SU-DHL-6 (cell line): ENCODE measurements at regions not wholly inside any gene's neighbourhood (a gene's known extent, or its start where the extent isn't known, plus 50 kb on each side); places are given as distances from the start of the nearest gene placed in this dataset.

Source experiments
- H2AFZ ChIP-seq: fragments of 200-600 bp; sonication (generic); 2 replicates; pipeline ENCODE4 v1.6.1; 2014; ENCODE audit warnings: low read depth, mild to moderate bottlenecking, moderate library complexity, mixed read lengths, antibody characterized with exemption, low read length; ENCODE audit not compliant: severe bottlenecking
- H3F3A ChIP-seq: fragments of 200-600 bp; shearing (Covaris generic); 2 replicates; pipeline ENCODE4 v1.6.0; 2016; ENCODE audit warnings: antibody characterized with exemption, mild to moderate bottlenecking; ENCODE audit not compliant: insufficient read depth
- H3K27ac ChIP-seq: fragments of 200-600 bp; sonication (generic); 2 replicates; pipeline ENCODE4 v1.5.1; 2016; ENCODE audit warnings: low read depth, mild to moderate bottlenecking, low read length, moderate library complexity, mixed read lengths
- H3K27me3 ChIP-seq: fragments of 200-600 bp; sonication (generic), shearing (Covaris generic); 2 replicates; pipeline ENCODE4 v1.6.0; 2014; ENCODE audit warnings: mild to moderate bottlenecking, low read length
- H3K36me3 ChIP-seq: fragments of 200-600 bp; sonication (generic); 2 replicates; pipeline ENCODE4 v1.6.1; 2014; ENCODE audit warnings: mild to moderate bottlenecking, low read length, mixed read lengths
- H3K4me2 ChIP-seq: fragments of 300-600, 200-600 bp; shearing (Covaris generic), sonication (generic); 2 replicates; pipeline ENCODE4 v1.6.0; 2014; ENCODE audit warnings: low read length, low read depth, mild to moderate bottlenecking; ENCODE audit not compliant: poor library complexity, severe bottlenecking
- H3K4me3 ChIP-seq: fragments of 200-600 bp; sonication (generic); 2 replicates; pipeline ENCODE4 v1.5.1; 2014; ENCODE audit warnings: antibody characterized with exemption, low read length, mild to moderate bottlenecking, mixed read lengths; ENCODE audit not compliant: insufficient read depth, poor library complexity, severe bottlenecking
- H3K79me2 ChIP-seq: fragments of 200-600 bp; sonication (generic); 2 replicates; pipeline ENCODE4 v1.6.1; 2014; ENCODE audit warnings: mild to moderate bottlenecking, low read length, moderate library complexity; ENCODE audit not compliant: insufficient read depth
- H3K9ac ChIP-seq: fragments of 200-600 bp; sonication (generic); 2 replicates; pipeline ENCODE4 v1.7.0; 2014; ENCODE audit warnings: mild to moderate bottlenecking, low read length
- H3K9me2 ChIP-seq: fragments of 200-600 bp; sonication (generic); replicated peaks from 2 replicates; pipeline ENCODE4 v1.6.1; 2014; ENCODE audit warnings: low read length; ENCODE audit not compliant: insufficient read depth
- H3K9me3 ChIP-seq: fragments of 200-600 bp; sonication (generic); 2 replicates; pipeline ENCODE4 v1.6.1; 2014; ENCODE audit warnings: low read length, mixed read lengths; ENCODE audit not compliant: insufficient read depth
- H4K20me1 ChIP-seq: fragments of 200-600 bp; sonication (generic); 2 replicates; pipeline ENCODE4 v1.6.1; 2014; ENCODE audit warnings: low read depth, mild to moderate bottlenecking, antibody characterized with exemption, low read length, moderate library complexity, mixed read lengths
- EZH2phosphoT487 ChIP-seq: fragments of 200-600 bp; sonication (generic), shearing (Covaris generic); conservative IDR thresholded peaks from 2 replicates; pipeline ENCODE4 v1.6.1; 2018; ENCODE audit warnings: mild to moderate bottlenecking, antibody characterized with exemption, low read length, moderate library complexity, mixed read lengths
- TF ChIP-seq, protein P1 (sequence below): fragments of 200-600 bp; sonication (generic); IDR thresholded peaks from one replicate; pipeline ENCODE4 v1.5.1; 2017; ENCODE audit warnings: antibody characterized with exemption, mild to moderate bottlenecking, low read length, moderate library complexity; ENCODE audit not compliant: insufficient read depth, poor library complexity, severe bottlenecking

DNA sequence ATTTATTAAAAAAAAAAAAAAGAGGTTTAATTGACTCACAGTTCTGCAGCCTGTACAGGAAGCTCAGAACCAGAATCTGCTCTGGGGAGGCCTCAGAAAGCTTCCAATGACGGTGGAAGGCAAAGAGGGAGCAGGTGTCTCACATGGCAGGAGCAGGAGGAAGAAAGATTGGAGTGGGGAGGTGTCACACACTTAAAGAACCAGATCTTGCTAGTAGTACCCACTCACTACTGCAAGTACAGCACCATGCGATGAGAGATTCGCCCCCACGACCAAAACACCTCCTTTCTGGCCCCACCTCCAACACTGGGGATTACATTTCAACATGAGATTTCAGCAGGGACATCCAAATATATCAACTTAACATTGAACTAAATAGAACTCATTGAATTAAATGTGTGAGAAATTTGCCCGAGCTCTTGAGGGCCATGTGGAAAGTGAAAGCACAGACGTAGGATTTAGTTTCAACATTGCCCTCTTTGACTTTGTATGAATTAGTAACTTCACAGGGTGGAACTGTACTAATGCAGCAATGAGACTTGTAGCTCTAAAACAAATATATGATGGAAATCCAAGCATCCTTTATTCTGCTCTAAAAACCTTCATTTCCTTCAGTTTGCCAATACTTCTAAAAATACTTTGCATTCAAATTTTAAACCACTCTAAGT is 628.2 kb downstream of the FAM181B start:
- H3K9ac ChIP-seq: no peak overlapping the region
- no peak overlapping the region for H3K4me3 ChIP-seq
- H3F3A ChIP-seq: no peaks in the 10 kb centered on the region
- H3K9me2 ChIP-seq: no peaks in the 10 kb centered on the region
- no peak overlapping the region for H2AFZ ChIP-seq
- no peaks in the 10 kb centered on the region for H3K27me3 ChIP-seq
- H4K20me1 ChIP-seq: no peaks in the 10 kb centered on the region
- H3K9me3 ChIP-seq: no peaks in the 10 kb centered on the region
- TF ChIP-seq, protein P1, sequence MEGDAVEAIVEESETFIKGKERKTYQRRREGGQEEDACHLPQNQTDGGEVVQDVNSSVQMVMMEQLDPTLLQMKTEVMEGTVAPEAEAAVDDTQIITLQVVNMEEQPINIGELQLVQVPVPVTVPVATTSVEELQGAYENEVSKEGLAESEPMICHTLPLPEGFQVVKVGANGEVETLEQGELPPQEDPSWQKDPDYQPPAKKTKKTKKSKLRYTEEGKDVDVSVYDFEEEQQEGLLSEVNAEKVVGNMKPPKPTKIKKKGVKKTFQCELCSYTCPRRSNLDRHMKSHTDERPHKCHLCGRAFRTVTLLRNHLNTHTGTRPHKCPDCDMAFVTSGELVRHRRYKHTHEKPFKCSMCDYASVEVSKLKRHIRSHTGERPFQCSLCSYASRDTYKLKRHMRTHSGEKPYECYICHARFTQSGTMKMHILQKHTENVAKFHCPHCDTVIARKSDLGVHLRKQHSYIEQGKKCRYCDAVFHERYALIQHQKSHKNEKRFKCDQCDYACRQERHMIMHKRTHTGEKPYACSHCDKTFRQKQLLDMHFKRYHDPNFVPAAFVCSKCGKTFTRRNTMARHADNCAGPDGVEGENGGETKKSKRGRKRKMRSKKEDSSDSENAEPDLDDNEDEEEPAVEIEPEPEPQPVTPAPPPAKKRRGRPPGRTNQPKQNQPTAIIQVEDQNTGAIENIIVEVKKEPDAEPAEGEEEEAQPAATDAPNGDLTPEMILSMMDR: no peak
- no peak for TF ChIP-seq EZH2phosphoT487
- H3K4me2 ChIP-seq: peak overlapping the region; percentile 5
- H3K79me2 ChIP-seq: no peaks in the 10 kb centered on the region
- no peaks in the 10 kb centered on the region for H3K36me3 ChIP-seq
- no peak overlapping the region for H3K27ac ChIP-seq

DNA sequence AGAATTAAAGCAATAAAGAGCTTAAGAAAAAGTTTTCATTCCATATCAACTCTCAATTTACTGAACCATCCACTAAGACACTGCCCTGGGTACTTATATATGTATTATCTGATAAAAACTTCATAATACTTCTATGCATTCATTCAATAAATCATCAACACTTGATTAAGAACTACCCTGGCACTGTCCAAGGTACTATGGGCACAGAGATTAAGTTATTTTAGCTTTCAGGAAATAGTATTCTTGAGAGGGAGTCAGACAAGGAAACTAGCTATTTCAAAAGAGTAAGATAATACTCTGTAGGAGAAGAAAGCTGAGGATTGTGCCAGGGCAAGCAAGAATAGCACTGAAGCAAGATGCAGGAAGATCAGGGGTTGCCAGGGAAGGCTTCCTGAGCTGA is 640.8 kb downstream of the FAM181B start:
- Histone ChIP-seq H3K9me2 (no peaks in the 10 kb centered on the region), H2AFZ (no peak overlapping the region), H3K9me3 (no peaks in the 10 kb centered on the region), H3K27me3 (no peaks in the 10 kb centered on the region), H3K27ac (no peak overlapping the region), H4K20me1 (no peaks in the 10 kb centered on the region), H3K9ac (no peak overlapping the region), H3K36me3 (no peaks in the 10 kb centered on the region), H3K79me2 (no peaks in the 10 kb centered on the region), H3K4me2 (no peak overlapping the region), H3F3A (no peaks in the 10 kb centered on the region), H3K4me3 (no peak overlapping the region)
- TF ChIP-seq, protein P1: no peak
- no peak for TF ChIP-seq EZH2phosphoT487

DNA sequence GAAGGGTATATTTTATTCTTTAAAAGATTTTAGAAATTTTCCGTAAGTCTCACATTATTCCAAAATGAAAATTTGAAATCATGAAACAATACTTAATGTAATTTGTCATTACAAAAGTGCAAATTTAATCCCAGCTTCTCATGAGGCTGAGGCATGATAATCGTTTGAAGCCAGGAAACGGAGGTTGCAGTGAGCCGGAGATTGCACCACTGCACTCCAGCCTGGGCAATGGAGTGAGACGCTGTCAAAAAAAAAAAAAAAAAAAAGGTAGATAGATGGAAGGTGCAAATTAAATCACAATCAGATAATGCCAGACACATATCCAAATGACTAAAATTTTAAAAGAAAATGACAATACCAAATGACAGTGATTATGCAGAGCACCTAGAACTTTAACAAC is 644.2 kb downstream of the FAM181B start:
- H2AFZ ChIP-seq: no peak overlapping the region
- no peaks in the 10 kb centered on the region for H3K9me3 ChIP-seq
- H3K79me2 ChIP-seq: no peaks in the 10 kb centered on the region
- H4K20me1 ChIP-seq: no peaks in the 10 kb centered on the region
- H3F3A ChIP-seq: no peaks in the 10 kb centered on the region
- no peaks in the 10 kb centered on the region for H3K9me2 ChIP-seq
- no peak overlapping the region for H3K27ac ChIP-seq
- no peak overlapping the region for H3K9ac ChIP-seq
- H3K27me3 ChIP-seq: no peaks in the 10 kb centered on the region
- no peak for TF ChIP-seq EZH2phosphoT487
- TF ChIP-seq, protein P1: no peak
- no peak overlapping the region for H3K4me2 ChIP-seq
- no peak overlapping the region for H3K4me3 ChIP-seq
- H3K36me3 ChIP-seq: no peaks in the 10 kb centered on the region
